ENCODE measurements at regions not wholly inside any gene's neighbourhood (a gene's known extent, or its start where the extent isn't known, plus 50 kb on each side); places are given as distances from the start of the nearest gene placed in this dataset.

- TF ChIP-seq POLR2A (IDR thresholded peaks at IDR 0.05) (no peak), CTCF (IDR thresholded peaks at IDR 0.05) (no peak)
Observed at GRCh38 chrX:22409418-22409817, 136.7 kb downstream of the CBLL2 start.

All from testis (tissue), 2 donors.